ENCODE measurements at regions not wholly inside any gene's neighbourhood (a gene's known extent, or its start where the extent isn't known, plus 50 kb on each side); places are given as distances from the start of the nearest gene placed in this dataset.
"Not testable (repeated sequence)": the region's sequence is repeated elsewhere in the genome, so short reads cannot be mapped to it uniquely, and the experiment has no call there.

DNA sequence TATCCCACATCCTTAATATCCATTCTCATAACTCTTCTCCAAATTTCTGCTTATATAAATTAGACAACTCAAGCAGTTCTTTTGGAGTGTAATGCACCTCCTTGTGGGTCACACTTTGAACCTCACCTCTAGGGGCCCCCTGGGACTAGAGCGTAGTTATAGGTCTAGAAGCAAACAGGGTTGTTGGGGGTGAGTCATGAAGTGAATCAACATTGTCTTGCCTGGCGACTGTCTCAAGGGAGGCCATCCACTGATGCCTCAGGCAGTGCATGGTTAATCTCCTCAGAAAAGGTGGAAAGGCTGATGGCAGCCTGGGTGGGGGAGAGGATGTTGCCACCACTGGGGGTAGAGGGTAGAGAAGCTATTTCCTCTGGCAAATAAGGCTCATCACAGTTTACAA is 129.1 kb downstream of the TNFRSF21 start:
- peak; percentile 88 for DNase-seq (ENCODE audit: low spot score)

DNA sequence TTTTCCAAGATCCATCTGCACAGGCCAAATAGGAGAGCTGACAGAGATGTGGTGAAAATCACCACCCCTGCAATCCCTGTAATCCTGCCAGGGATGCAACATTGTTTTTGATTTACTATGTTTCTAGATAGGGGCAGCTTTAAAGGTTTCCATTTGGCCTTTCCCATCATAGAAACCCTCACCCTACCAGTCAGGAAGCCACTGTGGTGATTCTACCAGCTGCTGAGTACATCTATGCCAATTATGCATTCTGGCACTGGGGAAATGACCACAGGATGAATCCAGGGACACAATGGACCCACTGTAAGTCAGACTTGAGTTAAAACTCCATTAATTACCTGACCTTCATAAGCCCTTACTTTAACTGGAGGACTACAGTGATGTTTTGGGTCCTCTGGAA is 130.4 kb downstream of the TNFRSF21 start:
- DNase-seq (ENCODE audit: low spot score): no peak

DNA sequence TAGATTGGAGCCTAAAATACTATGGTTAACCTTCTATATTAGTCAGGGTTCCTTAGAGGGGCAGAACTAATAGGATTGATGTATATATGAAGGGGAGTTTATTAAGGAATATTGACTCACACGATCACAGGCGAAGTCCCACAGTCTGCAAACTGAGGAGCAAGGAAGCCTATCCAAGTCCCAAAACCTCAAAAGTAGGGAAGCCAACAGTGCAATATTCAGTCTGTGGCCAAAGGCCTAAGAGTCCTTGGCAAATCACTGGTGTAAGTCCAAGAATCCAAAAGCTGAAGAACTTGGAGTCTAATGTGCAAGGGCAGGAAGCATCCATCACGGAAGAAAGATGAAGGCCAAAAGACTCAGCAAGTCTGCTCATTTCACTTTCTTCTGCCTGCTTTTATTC is 133.5 kb upstream of the ADGRF1 start:
- no peak for DNase-seq (ENCODE audit: low spot score)

DNA sequence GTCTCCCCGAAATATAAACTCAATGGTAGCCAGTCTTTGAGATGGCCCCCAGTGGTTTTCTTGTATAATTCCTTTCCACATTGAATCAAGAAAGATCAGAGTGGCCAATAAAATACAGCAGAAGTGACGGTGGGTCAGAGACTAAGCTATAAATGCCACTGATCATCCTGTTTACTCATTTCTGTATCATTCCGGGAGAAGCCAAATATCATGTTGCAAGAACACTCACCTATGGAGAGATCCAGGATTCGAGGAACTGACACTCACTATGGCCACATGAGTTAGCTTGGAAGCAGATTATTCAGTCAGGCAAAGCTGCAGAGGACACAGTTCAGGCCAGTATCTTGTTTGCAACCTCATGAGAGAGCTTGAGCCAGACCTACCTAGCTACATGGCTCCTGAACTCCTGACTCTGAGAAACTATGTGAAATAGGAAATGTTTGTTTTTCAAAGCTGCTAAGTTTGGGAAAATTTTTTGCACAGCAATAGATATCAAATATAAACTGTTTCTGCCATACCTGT is 132.4 kb upstream of the ADGRF1 start:
- DNase-seq (ENCODE audit: low spot score): no peak

DNA sequence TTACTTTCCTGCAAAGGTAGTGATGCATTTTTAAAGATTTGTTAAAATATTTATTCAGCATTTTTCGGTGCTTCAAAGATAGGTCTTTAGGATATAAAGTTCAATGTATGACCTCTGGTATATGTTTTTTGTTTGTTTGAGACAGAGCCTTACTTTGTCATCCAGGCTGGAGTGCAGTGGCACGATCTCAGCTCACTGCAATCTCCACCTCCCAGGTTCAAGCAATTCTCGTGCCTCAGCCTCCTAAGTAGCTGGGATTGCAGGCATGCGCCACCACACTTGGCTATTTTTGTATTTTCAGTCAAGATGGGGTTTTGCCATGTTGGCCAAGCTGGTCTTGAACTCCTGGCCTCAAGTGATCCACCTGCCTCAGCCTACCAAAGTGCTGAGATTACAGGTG is 131.9 kb upstream of the ADGRF1 start:
- not testable (repeated sequence) for DNase-seq (ENCODE audit: low spot score)

DNA sequence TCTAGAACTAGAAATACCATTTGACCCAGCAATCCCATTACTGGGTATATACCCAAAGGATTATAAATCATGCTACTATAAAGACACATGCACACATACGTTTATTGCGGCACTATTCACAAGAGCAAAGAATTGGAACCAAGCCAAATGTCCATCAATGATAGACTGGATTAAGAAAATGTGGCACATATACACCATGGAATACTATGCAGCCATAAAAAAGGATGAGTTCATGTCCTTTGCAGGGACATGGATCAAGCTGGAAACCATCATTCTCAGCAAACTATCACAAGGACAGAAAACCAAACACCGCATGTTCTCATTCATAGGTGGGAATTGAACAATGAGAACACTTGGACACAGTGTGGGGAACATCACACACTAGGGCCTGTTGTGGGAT is 131.0 kb upstream of the ADGRF1 start:
- not testable (repeated sequence) for DNase-seq (ENCODE audit: low spot score)

DNA sequence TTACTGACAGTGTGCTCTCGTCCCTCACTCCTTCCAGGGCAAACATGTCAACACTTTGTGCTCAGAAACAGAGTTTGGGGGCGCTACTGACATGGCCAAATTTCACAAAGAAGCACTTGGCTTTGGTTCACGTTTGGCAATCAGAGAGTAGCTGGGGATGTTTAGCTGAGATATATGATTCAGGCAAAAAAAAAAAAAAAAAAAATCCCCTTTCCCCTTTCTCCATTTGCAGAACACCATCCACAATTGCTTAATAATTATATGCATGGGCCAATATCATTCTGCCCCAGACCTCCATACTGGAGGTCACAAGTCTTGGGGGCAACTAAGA is 128.4 kb upstream of the ADGRF1 start:
- DNase-seq (ENCODE audit: low spot score): no peak

- DNase-seq (ENCODE audit: low spot score): peak; percentile 76
Measured at GRCh38 chr6:47169785-47170616, 127.9 kb upstream of the ADGRF1 start.

DNA sequence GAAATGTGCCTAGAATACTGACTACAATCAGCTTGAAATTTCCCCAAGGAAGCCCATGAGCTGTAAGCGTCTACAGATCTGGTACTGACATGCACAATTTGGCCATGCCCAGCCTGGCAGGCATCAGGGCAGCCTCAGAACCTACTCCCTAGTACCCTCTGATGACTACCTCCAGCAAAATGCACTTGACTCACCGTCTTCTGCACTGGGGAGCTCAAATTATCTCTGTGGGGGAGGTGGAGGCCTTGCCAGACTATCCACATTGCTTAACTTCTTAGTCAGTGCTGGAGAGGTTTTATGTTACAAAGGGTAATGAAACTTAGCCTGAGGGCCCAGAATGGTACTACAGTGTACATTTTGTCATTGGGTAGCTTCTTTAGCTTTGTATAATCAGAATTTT is 126.0 kb upstream of the ADGRF1 start:
- DNase-seq (ENCODE audit: low spot score): peak; percentile 98

GRCh38 chr6:47165918-47166317 is 123.8 kb upstream of the ADGRF1 start:
- no peak for DNase-seq (ENCODE audit: low spot score)

- DNase-seq (ENCODE audit: low spot score): no peak
Measured at GRCh38 chr6:47164877-47165276, 122.7 kb upstream of the ADGRF1 start.

DNA sequence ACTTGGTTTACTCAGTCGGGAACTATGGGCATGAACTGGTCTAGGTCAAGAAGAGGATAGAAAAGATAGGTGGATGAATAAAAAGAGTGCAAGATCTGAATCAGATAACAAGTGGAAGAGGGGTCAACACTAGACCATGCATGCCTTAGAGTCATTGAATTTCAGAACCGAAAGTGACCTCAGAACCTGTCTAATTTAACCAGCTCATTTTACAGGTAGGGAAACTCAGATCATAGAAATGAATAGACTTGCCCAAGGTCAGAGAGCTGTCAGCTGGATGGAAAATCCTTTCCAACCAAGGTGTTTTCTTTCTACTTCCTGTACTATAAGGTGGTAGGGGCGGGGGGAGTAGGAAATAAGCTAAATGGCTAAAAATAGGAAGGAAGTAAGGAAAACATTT is 121.4 kb upstream of the ADGRF1 start:
- no peak for DNase-seq (ENCODE audit: low spot score)

GRCh38 chr6:47162793-47163192 is 120.7 kb upstream of the ADGRF1 start:
- no peak for DNase-seq (ENCODE audit: low spot score)

DNA sequence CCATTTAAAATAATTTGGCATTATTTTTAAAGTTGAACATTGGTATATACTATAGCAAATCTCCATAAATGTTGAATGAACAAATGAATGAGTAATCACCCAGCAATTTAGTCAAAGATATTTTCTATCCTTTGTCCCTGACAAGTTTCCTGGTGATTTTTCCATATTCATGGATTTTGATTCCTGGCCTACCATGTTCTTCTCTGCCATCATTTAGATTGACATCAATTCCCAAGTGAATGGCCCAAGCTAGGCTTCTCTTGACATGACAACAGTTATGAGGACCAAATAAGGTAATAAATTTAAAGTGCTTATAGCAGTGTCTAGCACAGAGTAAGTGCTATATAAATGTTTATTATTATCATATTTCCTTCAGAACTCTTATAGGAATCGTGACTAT is 120.1 kb upstream of the ADGRF1 start:
- DNase-seq (ENCODE audit: low spot score): no peak

GRCh38 chr6:47161176-47161687 is 119.1 kb upstream of the ADGRF1 start:
- peak; percentile 85 for DNase-seq (ENCODE audit: low spot score)

- no peak for DNase-seq (ENCODE audit: low spot score)
Measured at GRCh38 chr6:47160702-47161101, 118.6 kb upstream of the ADGRF1 start.

GRCh38 chr6:47159763-47160162 is 117.6 kb upstream of the ADGRF1 start:
- no peak for DNase-seq (ENCODE audit: low spot score)

DNA sequence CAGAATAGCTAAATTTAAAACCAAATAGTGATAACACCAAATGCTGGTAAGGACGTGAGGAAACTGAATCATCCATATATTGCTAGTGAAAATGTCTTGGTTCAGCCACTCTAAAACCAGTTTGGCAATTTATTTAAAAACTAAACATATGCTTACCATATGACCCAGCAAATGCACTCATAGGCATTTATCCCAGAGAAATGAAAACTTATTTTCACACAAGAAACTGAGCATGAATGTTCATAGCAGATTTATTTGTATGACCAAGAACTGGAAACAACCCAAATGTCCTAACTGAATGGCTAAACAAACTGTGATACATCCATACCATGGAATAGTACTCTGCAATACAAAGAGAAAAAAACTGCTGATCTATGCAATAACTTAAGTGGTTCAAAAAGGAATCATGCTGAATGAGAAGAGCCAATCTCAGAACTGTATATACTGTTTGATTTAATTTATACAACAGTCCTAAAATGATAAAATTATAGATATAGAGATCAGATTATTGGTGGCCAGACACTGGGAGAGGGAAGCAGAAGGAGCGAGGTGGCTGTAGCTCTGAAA is 115.6 kb upstream of the ADGRF1 start:
- DNase-seq (ENCODE audit: low spot score): no peak

- no peak for DNase-seq (ENCODE audit: low spot score)
Measured at GRCh38 chr6:47157063-47157462, 114.9 kb upstream of the ADGRF1 start.

GRCh38 chr6:47156196-47156595 is 114.1 kb upstream of the ADGRF1 start:
- DNase-seq (ENCODE audit: low spot score): no peak

DNA sequence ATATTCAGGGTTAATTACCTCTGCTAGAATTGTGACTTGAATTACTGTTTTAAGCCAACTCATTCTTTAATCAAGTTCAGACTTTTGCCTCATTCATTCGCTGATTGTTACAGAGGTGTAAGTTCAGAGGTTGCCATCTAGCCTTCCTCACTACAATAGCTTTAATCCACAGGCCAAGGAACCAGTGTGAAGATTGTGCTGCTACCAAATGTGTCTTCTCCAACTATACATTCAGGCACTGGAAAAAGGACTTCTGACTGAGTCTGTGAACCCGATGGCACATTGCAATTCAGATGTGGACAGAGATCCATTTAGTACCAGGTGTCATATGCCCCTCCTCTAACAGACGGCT is 111.2 kb upstream of the ADGRF1 start:
- DNase-seq (ENCODE audit: low spot score): no peak

DNA sequence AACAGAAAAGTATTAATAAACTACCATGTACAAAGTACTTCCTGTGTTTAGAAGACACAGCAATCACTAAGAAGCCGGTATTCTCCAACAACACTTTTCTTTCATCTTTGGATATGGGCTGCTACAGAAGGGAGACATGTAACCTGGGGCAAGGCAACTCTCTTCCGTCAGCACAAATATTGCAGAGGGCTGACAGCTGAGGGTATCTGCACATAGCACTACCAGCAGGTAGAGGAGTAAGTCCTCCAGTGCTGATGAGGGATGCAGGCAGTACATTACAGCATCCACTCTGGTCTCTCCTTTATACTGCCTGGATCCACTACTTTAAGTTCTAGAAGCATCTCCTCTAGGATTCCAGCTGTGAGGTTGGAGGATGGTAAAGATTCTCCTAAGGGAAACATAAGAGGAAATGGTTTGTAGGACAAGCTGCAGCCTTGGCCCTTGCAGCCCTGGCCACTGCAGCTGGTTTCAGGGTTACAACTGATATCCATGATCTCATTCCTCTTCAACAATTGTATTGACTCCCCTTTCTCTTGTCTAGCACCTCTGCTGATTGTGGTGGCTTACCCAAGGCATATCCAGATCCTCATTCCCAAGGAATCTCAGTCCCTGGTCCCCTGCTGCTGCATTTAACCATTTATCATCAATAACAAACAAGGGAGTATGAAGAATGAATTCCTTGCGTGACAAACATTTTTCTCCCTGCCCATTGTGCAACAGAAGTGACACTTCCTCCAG is 110.7 kb upstream of the ADGRF1 start:
- DNase-seq (ENCODE audit: low spot score): peak; percentile 42

Data from kidney tubule cell (primary cell).